GM12878 (cell line): ENCODE measurements at regions not wholly inside any gene's neighbourhood (a gene's known extent, or its start where the extent isn't known, plus 50 kb on each side); places are given as distances from the start of the nearest gene placed in this dataset.

Source experiments
- ATAC-seq: fragments of 200-7000 bp; cut with Tn5 transposase; 3 replicates; pipeline ENCODE4 v1.9.1; 2020; ENCODE audit warnings: mild to moderate bottlenecking, moderate library complexity
- BruUV-seq: library from RNA; stranded (reverse); fragments of 400-500 nt; replicated peaks from 2 replicates; lab custom pipeline; 2021; lab: Mats Ljungman, UMichigan
- CTCF ChIA-PET: fragments of 300-600 bp; sonication (Branson Sonifier 250); formaldehyde crosslinking; extraction: SDS; loops from one replicate; lab custom pipeline; 2021; ENCODE audit warnings: inconsistent platforms; lab: Yijun Ruan, JAX
- POLR2A ChIA-PET: fragments of 350-600 bp; formaldehyde crosslinking; extraction: SDS; loops from one replicate; lab custom pipeline; 2021; ENCODE audit warnings: inconsistent platforms; lab: Charles Lee
- RAD21 ChIA-PET: fragments of 300-600 bp; sonication (Branson Sonifier 250); formaldehyde crosslinking; loops from one replicate; lab custom pipeline; 2023; ENCODE audit warnings: antibody characterized with exemption; ENCODE audit not compliant: unreplicated experiment; lab: Charles Lee
- SMC1A ChIA-PET: fragments of 300-600 bp; sonication (Branson Sonifier 250); formaldehyde crosslinking; loops from one replicate; lab custom pipeline; 2023; ENCODE audit not compliant: unreplicated experiment, uncharacterized antibody; lab: Charles Lee
- DNase-seq: peaks from one replicate; pipeline ENCODE4 v3.0.0-alpha.2; 2011; ENCODE audit warnings: low read depth, low spot score
- FAIRE-seq: peaks from 3 replicates; lab custom pipeline; 2011; peaks lifted over from hg19 to GRCh38; lab: Jason Lieb, UNC
- H2AFZ ChIP-seq: 2 replicates; pipeline ENCODE4 v1.6.0; 2011; ENCODE audit warnings: low read depth, low read length, control low read depth; ENCODE audit not compliant: control insufficient read depth
- H3K27ac ChIP-seq: 2 replicates; pipeline ENCODE4 v1.5.1; 2011; ENCODE audit warnings: control low read depth; ENCODE audit not compliant: control insufficient read depth, insufficient read depth
- H3K27me3 ChIP-seq, 2 experiments: replicated peaks in 1 of 2; 2 replicates each; pipeline versions ENCODE4 v1.6.0 to v1.6.1; 2011; ENCODE audit warnings: low read length in 1 of 2; ENCODE audit not compliant: control insufficient read depth in 2 of 2, insufficient read depth in 2 of 2
- H3K36me3 ChIP-seq, 2 experiments: 2 replicates each; pipeline ENCODE4 v1.5.1; 2011; ENCODE audit warnings: low read length in 1 of 2; ENCODE audit not compliant: control insufficient read depth in 2 of 2, insufficient read depth in 2 of 2
- H3K4me1 ChIP-seq: 2 replicates; pipeline ENCODE4 v1.6.1; 2011; ENCODE audit warnings: mild to moderate bottlenecking, low read length, moderate library complexity, mixed read lengths; ENCODE audit not compliant: control insufficient read depth, insufficient read depth
- H3K4me2 ChIP-seq: 2 replicates; pipeline ENCODE4 v1.6.0; 2011; ENCODE audit warnings: control low read depth; ENCODE audit not compliant: control insufficient read depth, insufficient read depth
- H3K4me3 ChIP-seq: fragments of 200-600 bp; sonication (generic); 2 replicates; pipeline ENCODE4 v1.5.1; 2016
- H3K79me2 ChIP-seq: 2 replicates; pipeline ENCODE4 v1.6.0; 2011; ENCODE audit warnings: low read length; ENCODE audit not compliant: control insufficient read depth, insufficient read depth
- H3K9ac ChIP-seq: 2 replicates; pipeline ENCODE4 v1.8.0; 2011; ENCODE audit warnings: low read length, control low read depth, mixed read lengths; ENCODE audit not compliant: control insufficient read depth, insufficient read depth
- H3K9me3 ChIP-seq: replicated peaks from 3 replicates; pipeline ENCODE4 v1.5.1; 2011; ENCODE audit warnings: mild to moderate bottlenecking, low read length; ENCODE audit not compliant: control insufficient read depth, insufficient read depth
- H4K20me1 ChIP-seq: 2 replicates; pipeline ENCODE4 v1.6.0; 2011; ENCODE audit not compliant: control insufficient read depth, insufficient read depth
- BCL11A ChIP-seq: IDR thresholded peaks from 2 replicates; pipeline ENCODE4 v1.6.1; 2011; ENCODE audit warnings: low read depth, low read length
- EGR1 ChIP-seq, 2 experiments: IDR thresholded peaks; 1 replicate in 1 of 2; 2 replicates in 1 of 2; pipeline ENCODE4 v1.6.1; 2011 to 2012; ENCODE audit warnings: low read depth in 2 of 2, low read length in 2 of 2, borderline replicate concordance in 1 of 2, mild to moderate bottlenecking in 1 of 2, moderate library complexity in 1 of 2
- ELK1 ChIP-seq: IDR thresholded peaks from 2 replicates; pipeline ENCODE4 v1.6.1; 2012; ENCODE audit warnings: low read depth, low read length, improper control_type of control experiment
- GABPA ChIP-seq: IDR thresholded peaks from 2 replicates; pipeline ENCODE4 v1.6.1; 2014; ENCODE audit warnings: antibody characterized with exemption, low read depth, mild to moderate bottlenecking, inconsistent platforms
- HSF1 ChIP-seq: fragments of 150-350 bp; IDR thresholded peaks from 2 replicates; pipeline ENCODE4 v1.6.1; 2014; ENCODE audit warnings: mild to moderate bottlenecking, low read depth, low read length
- JUNB ChIP-seq: IDR thresholded peaks from 2 replicates; pipeline ENCODE4 v1.6.1; 2016; ENCODE audit warnings: antibody characterized with exemption, mild to moderate bottlenecking
- MEF2B ChIP-seq: fragments of 450-650 bp; IDR thresholded peaks from 2 replicates; pipeline ENCODE4 v1.6.1; 2018; ENCODE audit warnings: mild to moderate bottlenecking, moderate library complexity; ENCODE audit not compliant: partially characterized antibody, poor library complexity, severe bottlenecking
- NR2C1 ChIP-seq: fragments of 450-650 bp; IDR thresholded peaks from 2 replicates; pipeline ENCODE4 v1.6.1; 2017; ENCODE audit warnings: antibody characterized with exemption, mild to moderate bottlenecking, moderate library complexity
- PBX3 ChIP-seq: IDR thresholded peaks from 2 replicates; pipeline ENCODE4 v1.6.1; 2011; ENCODE audit warnings: mild to moderate bottlenecking, low read depth, low read length, moderate library complexity; ENCODE audit not compliant: insufficient replicate concordance
- POU2F2 ChIP-seq: IDR thresholded peaks from 3 replicates; pipeline ENCODE4 v1.6.1; 2011; ENCODE audit warnings: low read depth, mild to moderate bottlenecking, low read length, borderline replicate concordance
- SKIL ChIP-seq: fragments of 450-650 bp; IDR thresholded peaks from 2 replicates; pipeline ENCODE4 v1.6.1; 2017; ENCODE audit warnings: mild to moderate bottlenecking, low read depth, inconsistent platforms; ENCODE audit not compliant: poor library complexity, severe bottlenecking
- SREBF1 ChIP-seq: IDR thresholded peaks from 2 replicates; pipeline ENCODE4 v1.6.1; 2012; ENCODE audit warnings: mild to moderate bottlenecking, low read length
- SUZ12 ChIP-seq: fragments of 200-600 bp; sonication (generic); IDR thresholded peaks from one replicate; pipeline ENCODE4 v1.6.1; 2018; ENCODE audit warnings: antibody characterized with exemption, mild to moderate bottlenecking; ENCODE audit not compliant: unreplicated experiment
- ZBED1 ChIP-seq: IDR thresholded peaks from 2 replicates; pipeline ENCODE4 v1.6.1; 2016; ENCODE audit warnings: borderline replicate concordance
- ZNF274 ChIP-seq: IDR thresholded peaks from one replicate; pipeline ENCODE4 v1.8.0; 2011; ENCODE audit not compliant: insufficient read length, insufficient read depth
- whole genome bisulfite sequencing: methylation state at CpG from one replicate; pipeline ENCODE4 v1.1.6; 2016; ENCODE audit warnings: low lambda C conversion rate; ENCODE audit not compliant: insufficient replicate concordance, insufficient coverage; ENCODE audit errors: missing lambda C conversion rate; 5-methylcytosine and 5-hydroxymethylcytosine counted together
- in situ Hi-C: fragments of 300-500 bp; cut with MboI; formaldehyde crosslinking; loops from 9 replicates; pipeline ENCODE4 v1.14.3; 2018; ENCODE audit warnings: mixed read lengths
- intact Hi-C: fragments of 100-400 bp; cut with micrococcal nuclease; formaldehyde crosslinking; loops from one replicate; pipeline ENCODE4 v1.14.2; 2022; ENCODE audit not compliant: unreplicated experiment
- TF ChIP-seq, protein P1 (sequence below): fragments of 450-650 bp; IDR thresholded peaks from 2 replicates; pipeline ENCODE4 v1.6.1; 2018; ENCODE audit warnings: mild to moderate bottlenecking, low read depth, moderate library complexity; ENCODE audit not compliant: partially characterized antibody

GRCh38 chr5:27396998-27397397, 358.6 kb upstream of the CDH9 start:
- no peaks in the 10 kb centered on the region for H3K36me3 ChIP-seq
- ChIA-PET CTCF (no interaction called here), RAD21 (no interaction called here), SMC1A (no interaction called here), POLR2A (no interaction called here)
- ATAC-seq (no peak), FAIRE-seq (no peak), DNase-seq (no peak)
- no peak overlapping the region for H2AFZ ChIP-seq
- whole genome bisulfite sequencing = 39% methylated on average over 9 of the region's 9 CpGs
- no peak overlapping the region for H3K9ac ChIP-seq
- TF ChIP-seq ELK1 = no peak
- TF ChIP-seq ZNF274 = no peak
- TF ChIP-seq, protein P1, sequence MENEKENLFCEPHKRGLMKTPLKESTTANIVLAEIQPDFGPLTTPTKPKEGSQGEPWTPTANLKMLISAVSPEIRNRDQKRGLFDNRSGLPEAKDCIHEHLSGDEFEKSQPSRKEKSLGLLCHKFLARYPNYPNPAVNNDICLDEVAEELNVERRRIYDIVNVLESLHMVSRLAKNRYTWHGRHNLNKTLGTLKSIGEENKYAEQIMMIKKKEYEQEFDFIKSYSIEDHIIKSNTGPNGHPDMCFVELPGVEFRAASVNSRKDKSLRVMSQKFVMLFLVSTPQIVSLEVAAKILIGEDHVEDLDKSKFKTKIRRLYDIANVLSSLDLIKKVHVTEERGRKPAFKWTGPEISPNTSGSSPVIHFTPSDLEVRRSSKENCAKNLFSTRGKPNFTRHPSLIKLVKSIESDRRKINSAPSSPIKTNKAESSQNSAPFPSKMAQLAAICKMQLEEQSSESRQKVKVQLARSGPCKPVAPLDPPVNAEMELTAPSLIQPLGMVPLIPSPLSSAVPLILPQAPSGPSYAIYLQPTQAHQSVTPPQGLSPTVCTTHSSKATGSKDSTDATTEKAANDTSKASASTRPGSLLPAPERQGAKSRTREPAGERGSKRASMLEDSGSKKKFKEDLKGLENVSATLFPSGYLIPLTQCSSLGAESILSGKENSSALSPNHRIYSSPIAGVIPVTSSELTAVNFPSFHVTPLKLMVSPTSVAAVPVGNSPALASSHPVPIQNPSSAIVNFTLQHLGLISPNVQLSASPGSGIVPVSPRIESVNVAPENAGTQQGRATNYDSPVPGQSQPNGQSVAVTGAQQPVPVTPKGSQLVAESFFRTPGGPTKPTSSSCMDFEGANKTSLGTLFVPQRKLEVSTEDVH = no peak
- TF ChIP-seq GABPA = no peak
- no peak for TF ChIP-seq BCL11A
- no peak for TF ChIP-seq MEF2B
- TF ChIP-seq JUNB = no peak
- no peak for TF ChIP-seq PBX3
- TF ChIP-seq HSF1 = no peak
- TF ChIP-seq SUZ12 = no peak
- no peak for TF ChIP-seq POU2F2
- TF ChIP-seq EGR1 (IDR thresholded peaks at IDR 0.05; ENCODE audit: borderline replicate concordance in 1 of 2, low read depth in 2 of 2, low read length in 2 of 2) = no peak
- TF ChIP-seq SKIL = no peak
- no peak for TF ChIP-seq NR2C1
- no peak for TF ChIP-seq ZBED1
- TF ChIP-seq SREBF1 = no peak
- H3K4me1 ChIP-seq = no peaks in the 10 kb centered on the region
- BruUV-seq = no TSS peak
- H4K20me1 ChIP-seq = no peaks in the 10 kb centered on the region
- no peak overlapping the region for H3K27ac ChIP-seq
- intact Hi-C loops (no loop called here), in situ Hi-C loops (no loop called here)
- no peaks in the 10 kb centered on the region for H3K27me3 ChIP-seq
- no peak overlapping the region for H3K4me3 ChIP-seq
- no peak overlapping the region for H3K4me2 ChIP-seq
- no peaks in the 10 kb centered on the region for H3K79me2 ChIP-seq
- H3K9me3 ChIP-seq = no peaks in the 10 kb centered on the region
